H1 (cell line): ENCODE measurements at regions not wholly inside any gene's neighbourhood (a gene's known extent, or its start where the extent isn't known, plus 50 kb on each side); places are given as distances from the start of the nearest gene placed in this dataset.

ENCODE experiments used
- CTCF ChIA-PET: fragments of 300-600 bp; sonication (Branson Sonifier 250); formaldehyde crosslinking; loops from one replicate; lab custom pipeline; 2021; ENCODE audit not compliant: partially characterized antibody; lab: Charles Lee
- POLR2A ChIA-PET: fragments of 300-600 bp; sonication (Branson Sonifier 250); formaldehyde crosslinking; loops from one replicate; lab custom pipeline; 2021; ENCODE audit warnings: inconsistent platforms; ENCODE audit not compliant: partially characterized antibody; lab: Charles Lee
- DNase-seq, 2 experiments: peaks; one replicate each; pipeline versions ENCODE4 v3.0.0 to v3.0.0-alpha.2; 2010 to 2022; ENCODE audit warnings: low spot score in 2 of 2, low read depth in 1 of 2, mixed read lengths in 1 of 2
- FAIRE-seq: peaks from 2 replicates; lab custom pipeline; 2011; peaks lifted over from hg19 to GRCh38; lab: Jason Lieb, UNC
- H2AFZ ChIP-seq: 2 replicates; pipeline ENCODE4 v1.8.1; 2012; ENCODE audit warnings: low read length, inconsistent platforms
- H2AK5ac ChIP-seq: 2 replicates; pipeline ENCODE4 v1.6.1; 2013; ENCODE audit warnings: low read depth, low read length
- H2BK120ac ChIP-seq: replicated peaks from 2 replicates; pipeline ENCODE3; 2013; ENCODE audit warnings: low read depth, low read length, inconsistent platforms
- H2BK12ac ChIP-seq: 2 replicates; pipeline ENCODE4 v1.6.1; 2013; ENCODE audit warnings: low read depth, low read length
- H2BK15ac ChIP-seq: 2 replicates; pipeline ENCODE4 v1.6.1; 2013; ENCODE audit warnings: low read length
- H2BK20ac ChIP-seq: 2 replicates; pipeline ENCODE4 v1.6.1; 2013; ENCODE audit warnings: low read length
- H2BK5ac ChIP-seq: 2 replicates; pipeline ENCODE4 v1.6.1; 2013; ENCODE audit warnings: low read depth, low read length
- H3K14ac ChIP-seq: 2 replicates; pipeline ENCODE4 v1.6.1; 2013; ENCODE audit warnings: inconsistent platforms; ENCODE audit not compliant: insufficient read length
- H3K18ac ChIP-seq: 2 replicates; pipeline ENCODE4 v1.6.1; 2013; ENCODE audit warnings: low read length; ENCODE audit errors: extremely low read depth
- H3K23ac ChIP-seq: 2 replicates; pipeline ENCODE4 v1.6.1; 2013; ENCODE audit warnings: inconsistent platforms; ENCODE audit not compliant: insufficient read length
- H3K23me2 ChIP-seq: 2 replicates; pipeline ENCODE4 v1.6.1; 2013; ENCODE audit warnings: low read depth, low read length
- H3K27ac ChIP-seq: 2 replicates; pipeline ENCODE4 v1.6.1; 2011; ENCODE audit warnings: low read depth, low read length, inconsistent platforms
- H3K27me3 ChIP-seq, 4 experiments: replicated peaks in 1 of 4; 1 replicate in 1 of 4; 2 replicates in 3 of 4; pipeline versions ENCODE4 v1.6.1 to v1.8.1; 2011 to 2013; ENCODE audit warnings: low read length in 3 of 4, mild to moderate bottlenecking in 3 of 4, inconsistent platforms in 2 of 4, mixed read lengths in 2 of 4, moderate library complexity in 1 of 4; ENCODE audit not compliant: control insufficient read depth in 3 of 4, insufficient read depth in 3 of 4; ENCODE audit errors: extremely low read depth in 1 of 4
- H3K36me3 ChIP-seq, 4 experiments: 2 replicates each; pipeline versions ENCODE4 v1.6.1 to v1.8.1; 2011 to 2013; ENCODE audit warnings: mild to moderate bottlenecking in 4 of 4, low read length in 3 of 4, moderate library complexity in 2 of 4, control low read depth in 1 of 4, inconsistent platforms in 1 of 4; ENCODE audit not compliant: insufficient read depth in 4 of 4, control insufficient read depth in 2 of 4
- H3K4ac ChIP-seq: replicated peaks from 2 replicates; pipeline ENCODE3; 2013; ENCODE audit warnings: low read length, low read depth, mixed read lengths, inconsistent platforms; ENCODE audit not compliant: insufficient read length
- H3K4me1 ChIP-seq, 4 experiments: replicated peaks in 1 of 4; 1 replicate in 1 of 4; 2 replicates in 3 of 4; pipeline versions ENCODE4 v1.6.1 to v1.8.1; 2011 to 2013; ENCODE audit warnings: low read length in 3 of 4, inconsistent platforms in 2 of 4, mixed read lengths in 1 of 4; ENCODE audit not compliant: insufficient read depth in 4 of 4, control insufficient read depth in 3 of 4
- H3K4me2 ChIP-seq, 2 experiments: 2 replicates each; pipeline versions ENCODE4 v1.6.1 to v1.8.1; 2011 to 2013; ENCODE audit warnings: low read depth in 2 of 2, low read length in 2 of 2, control low read depth in 1 of 2, inconsistent platforms in 1 of 2, mild to moderate bottlenecking in 1 of 2; ENCODE audit not compliant: insufficient read depth in 1 of 2
- H3K4me3 ChIP-seq, 4 experiments: fragments of 200-600, 300-600 bp in 1 of 4; sonication (generic), shearing (Covaris generic), sonication (Bioruptor Twin) in 1 of 4; 2 replicates each; pipeline versions ENCODE4 v1.5.1 to v1.8.1; 2011 to 2016; ENCODE audit warnings: low read length in 4 of 4, low read depth in 3 of 4, control low read depth in 2 of 4, inconsistent platforms in 2 of 4, mild to moderate bottlenecking in 2 of 4, mixed read lengths in 1 of 4, moderate library complexity in 1 of 4; ENCODE audit not compliant: insufficient read depth in 2 of 4; ENCODE audit errors: extremely low read depth in 1 of 4
- H3K56ac ChIP-seq: replicated peaks from 2 replicates; pipeline ENCODE3; 2013; ENCODE audit warnings: low read depth, mild to moderate bottlenecking, mixed read lengths, low read length, inconsistent platforms; ENCODE audit not compliant: insufficient read length
- H3K79me1 ChIP-seq: 2 replicates; pipeline ENCODE4 v1.6.1; 2013; ENCODE audit warnings: low read depth, low read length, control low read depth
- H3K79me2 ChIP-seq, 2 experiments: 2 replicates each; pipeline versions ENCODE4 v1.6.1 to v1.8.1; 2012 to 2013; ENCODE audit warnings: low read length in 2 of 2, mild to moderate bottlenecking in 2 of 2, inconsistent platforms in 1 of 2; ENCODE audit not compliant: insufficient read depth in 2 of 2, control insufficient read depth in 1 of 2
- H3K9ac ChIP-seq, 4 experiments: replicated peaks in 1 of 4; 1 replicate in 1 of 4; 2 replicates in 3 of 4; pipeline versions ENCODE4 v1.6.1 to v1.8.1; 2011 to 2013; ENCODE audit warnings: low read depth in 3 of 4, low read length in 3 of 4, control low read depth in 2 of 4, mild to moderate bottlenecking in 2 of 4, moderate library complexity in 2 of 4, inconsistent platforms in 1 of 4; ENCODE audit errors: extremely low read depth in 1 of 4
- H3K9me3 ChIP-seq, 2 experiments: 2 replicates each; pipeline versions ENCODE4 v1.6.1 to v1.8.1; 2012 to 2013; ENCODE audit warnings: mild to moderate bottlenecking in 2 of 2, moderate library complexity in 2 of 2, control low read depth in 1 of 2, inconsistent platforms in 1 of 2, low read depth in 1 of 2, low read length in 1 of 2, mixed read lengths in 1 of 2; ENCODE audit not compliant: insufficient read depth in 2 of 2
- H4K20me1 ChIP-seq, 2 experiments: replicated peaks in 1 of 2; 2 replicates each; pipeline versions ENCODE3 to v1.8.1; 2011 to 2013; ENCODE audit warnings: inconsistent platforms in 2 of 2, low read length in 2 of 2, mild to moderate bottlenecking in 1 of 2; ENCODE audit not compliant: insufficient read depth in 2 of 2, control insufficient read depth in 1 of 2
- H4K5ac ChIP-seq: 2 replicates; pipeline ENCODE4 v1.6.1; 2013; ENCODE audit warnings: low read length, low read depth, mixed read lengths, inconsistent platforms; ENCODE audit not compliant: insufficient read length
- H4K8ac ChIP-seq: 2 replicates; pipeline ENCODE4 v1.8.0; 2013; ENCODE audit warnings: mild to moderate bottlenecking, moderate library complexity, low read length, inconsistent platforms; ENCODE audit not compliant: insufficient read depth; ENCODE audit errors: extremely low read depth
- H4K91ac ChIP-seq: replicated peaks from 2 replicates; pipeline ENCODE3; 2013; ENCODE audit warnings: low read length, mixed read lengths, inconsistent platforms; ENCODE audit not compliant: insufficient read length
- BACH1 ChIP-seq: IDR thresholded peaks from 2 replicates; pipeline ENCODE4 v1.6.1; 2012; ENCODE audit warnings: low read length, improper control_type of control experiment
- BCL11A ChIP-seq, 2 experiments: IDR thresholded peaks; one replicate each; pipeline ENCODE4 v1.6.1; 2011; ENCODE audit warnings: low read depth in 2 of 2, low read length in 2 of 2, mild to moderate bottlenecking in 2 of 2
- CBX5 ChIP-seq: fragments of 300-800, 300-1000 bp; sonication (generic); IDR thresholded peaks from 2 replicates; pipeline ENCODE4 v1.7.1; 2016; ENCODE audit warnings: antibody characterized with exemption, low read length, low read depth
- SIX5 ChIP-seq: IDR thresholded peaks from 2 replicates; pipeline ENCODE4 v1.6.1; 2011; ENCODE audit warnings: mild to moderate bottlenecking, low read depth, low read length
- SP4 ChIP-seq: IDR thresholded peaks from 2 replicates; pipeline ENCODE4 v1.6.1; 2012; ENCODE audit warnings: low read length, inconsistent platforms
- SUZ12 ChIP-seq: fragments of 200-600 bp; sonication (generic); IDR thresholded peaks from 2 replicates; pipeline ENCODE4 v1.6.1; 2012; ENCODE audit warnings: mild to moderate bottlenecking, inconsistent platforms, low read length, moderate library complexity, mixed read lengths
- YY1 ChIP-seq: IDR thresholded peaks from 2 replicates; pipeline ENCODE4 v1.6.1; 2011; ENCODE audit warnings: low read depth, mild to moderate bottlenecking, low read length
- ZNF274 ChIP-seq: IDR thresholded peaks from 2 replicates; pipeline ENCODE4 v1.7.0; 2012; ENCODE audit warnings: low read length, borderline replicate concordance; ENCODE audit errors: extremely low read depth
- WGBS, 2 experiments: shearing (Covaris generic) in 1 of 2; methylation state at CpG; one replicate each; pipeline versions ENCODE4 v1.1.6 to v1.1.7; 2013 to 2015; ENCODE audit warnings: low lambda C conversion rate in 2 of 2, mixed read lengths in 2 of 2, inconsistent platforms in 1 of 2, low coverage in 1 of 2, missing lambda C conversion rate in 1 of 2; ENCODE audit not compliant: insufficient replicate concordance in 2 of 2, insufficient coverage in 1 of 2, insufficient read length in 1 of 2; ENCODE audit errors: extremely low coverage in 1 of 2, missing lambda C conversion rate in 1 of 2; 5-methylcytosine and 5-hydroxymethylcytosine counted together
- TF ChIP-seq, protein P1 (sequence below): IDR thresholded peaks from 2 replicates; pipeline ENCODE4 v1.6.1; 2012; ENCODE audit warnings: inconsistent platforms
- TF ChIP-seq, protein P2 (sequence below): IDR thresholded peaks from 2 replicates; pipeline ENCODE4 v1.6.1; 2011; ENCODE audit warnings: low read length, improper control_type of control experiment

DNA sequence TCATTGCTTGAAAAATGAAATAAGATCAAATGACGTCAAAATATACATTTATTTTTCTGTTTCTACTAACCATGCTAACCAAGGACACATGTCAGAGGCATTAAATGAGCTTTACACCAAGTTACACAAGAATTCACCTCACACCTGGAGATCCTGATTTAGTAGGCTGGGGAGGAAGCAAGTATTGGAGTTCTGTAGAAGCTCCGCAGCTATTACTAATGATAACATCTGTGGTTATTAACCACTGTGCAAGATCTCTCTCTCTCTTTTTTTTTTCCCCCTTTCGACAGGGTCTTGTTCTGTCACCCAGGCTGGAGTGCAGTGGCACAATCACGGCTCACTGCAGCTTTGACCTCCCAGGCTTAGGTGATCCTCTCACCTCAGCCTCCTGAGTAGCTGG is 104.0 kb downstream of the ZNF22 start:
- H3K4me2 ChIP-seq: no peak overlapping the region
- TF ChIP-seq, protein P1, sequence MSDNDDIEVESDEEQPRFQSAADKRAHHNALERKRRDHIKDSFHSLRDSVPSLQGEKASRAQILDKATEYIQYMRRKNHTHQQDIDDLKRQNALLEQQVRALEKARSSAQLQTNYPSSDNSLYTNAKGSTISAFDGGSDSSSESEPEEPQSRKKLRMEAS: no peak
- TF ChIP-seq BACH1 (no peak), SIX5 (no peak), SP4 (no peak), YY1 (no peak), SUZ12 (no peak), ZNF274 (no peak), CBX5 (no peak), BCL11A (IDR thresholded peaks at IDR 0.05; ENCODE audit: low read depth in 2 of 2, low read length in 2 of 2) (no peak)
- TF ChIP-seq, protein P2, sequence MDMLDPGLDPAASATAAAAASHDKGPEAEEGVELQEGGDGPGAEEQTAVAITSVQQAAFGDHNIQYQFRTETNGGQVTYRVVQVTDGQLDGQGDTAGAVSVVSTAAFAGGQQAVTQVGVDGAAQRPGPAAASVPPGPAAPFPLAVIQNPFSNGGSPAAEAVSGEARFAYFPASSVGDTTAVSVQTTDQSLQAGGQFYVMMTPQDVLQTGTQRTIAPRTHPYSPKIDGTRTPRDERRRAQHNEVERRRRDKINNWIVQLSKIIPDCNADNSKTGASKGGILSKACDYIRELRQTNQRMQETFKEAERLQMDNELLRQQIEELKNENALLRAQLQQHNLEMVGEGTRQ: no peak
- FAIRE-seq (no peak), DNase-seq (no peak)
- H3K18ac ChIP-seq: no peak overlapping the region
- H2AK5ac ChIP-seq: no peak overlapping the region
- 77% methylated on average over 2 of the region's 4 CpGs; no CpG with 5 or more reads in 1 of the 2 experiments for WGBS, 2 experiments
- H3K23ac ChIP-seq: no peak overlapping the region
- no peak overlapping the region for H2BK5ac ChIP-seq
- no peaks in the 10 kb centered on the region for H3K27me3 ChIP-seq
- no peaks in the 10 kb centered on the region for H3K79me2 ChIP-seq
- no peak overlapping the region for H2BK20ac ChIP-seq
- no peak overlapping the region for H3K9ac ChIP-seq
- H3K4me3 ChIP-seq: no peak overlapping the region
- no peak overlapping the region for H2AFZ ChIP-seq
- H3K27ac ChIP-seq: no peak overlapping the region
- no peak overlapping the region for H2BK120ac ChIP-seq
- H3K14ac ChIP-seq: no peak overlapping the region
- no peak overlapping the region for H2BK12ac ChIP-seq
- no peak overlapping the region for H3K56ac ChIP-seq
- H3K4me1 ChIP-seq: peaks cover 0 to 5% (median under 1%) of the 10 kb centered on the region in 4 experiments; a peak in 1 of 7 replicates
- no peak overlapping the region for H4K8ac ChIP-seq
- CTCF ChIA-PET: interaction anchor here (0.7 to 0.8 kb wide), 2 partner anchors 64 to 399 kb away, joined by 3 to 4 read pairs; no protein-coding TSS in a partner anchor
- H3K36me3 ChIP-seq: no peaks in the 10 kb centered on the region
- no peaks in the 10 kb centered on the region for H4K20me1 ChIP-seq
- no peak overlapping the region for H4K91ac ChIP-seq
- no peak overlapping the region for H2BK15ac ChIP-seq
- POLR2A ChIA-PET: no interaction called here
- no peaks in the 10 kb centered on the region for H3K79me1 ChIP-seq
- H3K9me3 ChIP-seq: no peaks in the 10 kb centered on the region
- H3K23me2 ChIP-seq: no peaks in the 10 kb centered on the region
- H3K4ac ChIP-seq: no peak overlapping the region
- H4K5ac ChIP-seq: no peak overlapping the region
